ENCODE measurements at regions not wholly inside any gene's neighbourhood (a gene's known extent, or its start where the extent isn't known, plus 50 kb on each side); places are given as distances from the start of the nearest gene placed in this dataset.

DNA sequence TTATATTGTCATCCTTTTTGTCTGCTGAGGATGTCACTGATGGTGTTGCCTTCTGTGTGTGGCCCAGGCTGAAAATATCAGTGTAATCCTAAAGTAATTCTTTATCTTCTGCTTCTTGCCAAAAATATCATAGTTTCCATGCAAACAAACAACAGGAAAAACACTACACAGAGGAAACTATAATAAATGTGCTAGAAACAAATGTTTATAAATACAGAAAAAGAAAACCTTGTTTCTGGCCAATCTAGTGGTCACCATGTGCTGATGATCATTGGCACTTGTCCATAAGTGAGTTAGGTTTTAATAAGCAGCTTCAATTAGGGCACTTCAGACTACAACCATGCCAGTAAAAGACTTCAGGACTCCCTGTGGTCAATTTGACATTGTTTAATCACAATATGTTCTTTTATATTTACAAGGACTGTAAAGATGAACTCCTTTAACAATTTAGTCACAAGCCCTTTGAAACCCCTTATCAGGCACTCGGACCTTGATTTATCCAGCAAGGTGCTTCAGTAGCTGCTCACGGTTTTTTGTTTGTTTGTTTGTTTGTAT, 124.8 kb downstream of the TMTC3 start:
- Mint-ChIP-seq H3K27me3 (ENCODE audit: low read depth) (no peaks in the 10 kb centered on the region), H3K27ac (no peak overlapping the region), H3K36me3 (no peaks in the 10 kb centered on the region), H3K4me1 (no peaks in the 10 kb centered on the region), H3K4me3 (no peak overlapping the region), H3K9me3 (peaks cover 13% of the 10 kb centered on the region)
- DNase-seq (ENCODE audit: low spot score in 2 of 2, unreplicated experiment in 2 of 2): no peak
- TF ChIP-seq, protein P1, sequence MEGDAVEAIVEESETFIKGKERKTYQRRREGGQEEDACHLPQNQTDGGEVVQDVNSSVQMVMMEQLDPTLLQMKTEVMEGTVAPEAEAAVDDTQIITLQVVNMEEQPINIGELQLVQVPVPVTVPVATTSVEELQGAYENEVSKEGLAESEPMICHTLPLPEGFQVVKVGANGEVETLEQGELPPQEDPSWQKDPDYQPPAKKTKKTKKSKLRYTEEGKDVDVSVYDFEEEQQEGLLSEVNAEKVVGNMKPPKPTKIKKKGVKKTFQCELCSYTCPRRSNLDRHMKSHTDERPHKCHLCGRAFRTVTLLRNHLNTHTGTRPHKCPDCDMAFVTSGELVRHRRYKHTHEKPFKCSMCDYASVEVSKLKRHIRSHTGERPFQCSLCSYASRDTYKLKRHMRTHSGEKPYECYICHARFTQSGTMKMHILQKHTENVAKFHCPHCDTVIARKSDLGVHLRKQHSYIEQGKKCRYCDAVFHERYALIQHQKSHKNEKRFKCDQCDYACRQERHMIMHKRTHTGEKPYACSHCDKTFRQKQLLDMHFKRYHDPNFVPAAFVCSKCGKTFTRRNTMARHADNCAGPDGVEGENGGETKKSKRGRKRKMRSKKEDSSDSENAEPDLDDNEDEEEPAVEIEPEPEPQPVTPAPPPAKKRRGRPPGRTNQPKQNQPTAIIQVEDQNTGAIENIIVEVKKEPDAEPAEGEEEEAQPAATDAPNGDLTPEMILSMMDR (IDR thresholded peaks at IDR 0.05; ENCODE audit: unreplicated experiment): no peak

DNA sequence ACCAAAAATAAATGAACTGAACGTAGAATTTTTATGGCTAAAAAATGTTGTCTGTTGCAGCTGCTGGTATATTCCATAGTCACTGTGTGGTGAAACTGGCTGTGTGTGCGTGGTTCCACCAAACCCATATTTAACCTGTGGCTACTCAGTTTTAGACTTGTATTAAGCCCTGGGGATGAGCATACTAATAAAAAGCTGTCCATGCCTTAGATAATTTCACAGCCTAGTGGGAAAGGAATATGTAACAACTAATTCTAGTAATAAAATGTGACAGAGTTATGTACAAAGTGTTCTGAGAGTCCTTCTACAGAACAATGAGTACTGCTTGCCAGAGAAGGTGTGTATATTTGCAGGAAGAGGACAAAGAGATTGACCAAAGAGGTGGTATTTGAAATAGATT, 125.5 kb downstream of the TMTC3 start:
- Mint-ChIP-seq H3K27ac (no peak overlapping the region), H3K27me3 (ENCODE audit: low read depth) (no peaks in the 10 kb centered on the region), H3K36me3 (no peaks in the 10 kb centered on the region), H3K9me3 (peaks cover 13% of the 10 kb centered on the region), H3K4me1 (no peaks in the 10 kb centered on the region), H3K4me3 (no peak overlapping the region)
- TF ChIP-seq, protein P1 (IDR thresholded peaks at IDR 0.05; ENCODE audit: unreplicated experiment): no peak
- no peak for DNase-seq (ENCODE audit: low spot score in 2 of 2, unreplicated experiment in 2 of 2)

DNA sequence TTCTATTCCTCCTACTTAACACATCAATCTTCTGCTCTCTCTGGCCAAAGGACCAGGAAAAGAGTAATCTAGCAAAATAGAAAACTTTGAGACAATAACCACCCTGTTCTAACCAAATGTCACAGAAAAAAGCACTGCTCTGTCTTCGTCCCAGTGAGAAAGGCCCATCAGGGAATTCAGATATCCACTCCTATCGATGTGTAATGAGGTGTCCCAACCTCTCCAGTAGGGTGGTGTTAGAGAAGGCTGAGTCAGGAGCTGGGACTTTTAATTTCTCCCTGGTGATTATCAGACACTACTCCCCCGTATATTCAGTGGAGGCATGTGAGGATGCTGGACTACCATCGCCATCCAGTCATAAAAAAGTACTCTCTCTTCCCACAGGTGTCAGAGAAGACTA, 130.3 kb downstream of the TMTC3 start:
- Mint-ChIP-seq H3K4me3 (no peak overlapping the region), H3K36me3 (no peaks in the 10 kb centered on the region), H3K27ac (no peak overlapping the region), H3K9me3 (peaks cover 26% of the 10 kb centered on the region), H3K4me1 (no peaks in the 10 kb centered on the region), H3K27me3 (ENCODE audit: low read depth) (no peaks in the 10 kb centered on the region)
- TF ChIP-seq, protein P1 (IDR thresholded peaks at IDR 0.05; ENCODE audit: unreplicated experiment): no peak
- no peak for DNase-seq (ENCODE audit: low spot score in 2 of 2, unreplicated experiment in 2 of 2)

DNA sequence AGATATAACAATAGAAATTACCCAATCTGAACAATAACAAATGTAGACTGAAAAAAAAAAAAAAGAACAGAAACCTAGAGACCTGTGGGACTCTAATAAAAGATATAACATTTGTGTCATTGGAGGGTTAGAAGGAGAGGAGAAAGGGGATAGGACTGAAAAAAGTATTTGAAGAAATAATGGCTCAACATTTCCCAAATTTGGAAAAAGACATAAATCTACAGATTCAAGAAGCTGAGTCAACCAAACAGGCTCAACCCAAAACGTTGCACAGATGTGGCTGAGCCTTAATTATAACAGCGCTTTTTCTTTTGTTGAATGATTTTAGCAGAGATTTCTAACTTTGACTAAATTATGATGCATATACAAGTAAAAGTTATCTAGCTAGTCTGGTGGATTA, 131.3 kb downstream of the TMTC3 start:
- Mint-ChIP-seq H3K27ac (no peak overlapping the region), H3K36me3 (no peaks in the 10 kb centered on the region), H3K4me3 (no peak overlapping the region), H3K9me3 (peaks cover 30% of the 10 kb centered on the region), H3K27me3 (ENCODE audit: low read depth) (no peaks in the 10 kb centered on the region), H3K4me1 (no peaks in the 10 kb centered on the region)
- no peak for DNase-seq (ENCODE audit: low spot score in 2 of 2, unreplicated experiment in 2 of 2)
- TF ChIP-seq, protein P1 (IDR thresholded peaks at IDR 0.05; ENCODE audit: unreplicated experiment): no peak

DNA sequence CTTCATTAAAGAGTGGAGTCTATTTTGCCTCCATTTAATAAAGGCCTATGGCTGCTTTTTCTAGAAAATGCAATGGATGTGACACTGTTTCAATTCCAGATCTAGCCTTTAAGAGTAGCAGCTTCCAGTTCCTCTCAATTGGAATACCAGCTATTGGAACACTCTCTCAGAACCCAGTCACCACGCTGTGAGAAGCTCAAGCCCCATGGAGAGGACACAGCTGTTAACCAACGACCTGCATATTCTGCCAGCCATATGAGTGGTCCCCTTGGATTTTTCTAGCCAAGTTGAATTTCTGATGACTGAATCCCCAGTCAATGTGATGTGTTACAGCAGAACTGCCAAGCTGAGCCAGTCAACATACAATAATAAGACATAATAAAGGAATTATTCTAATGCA, 131.8 kb downstream of the TMTC3 start:
- H3K27ac Mint-ChIP-seq: no peak overlapping the region
- DNase-seq (ENCODE audit: low spot score in 2 of 2, unreplicated experiment in 2 of 2): no peak
- no peaks in the 10 kb centered on the region for H3K4me1 Mint-ChIP-seq
- peaks cover 30% of the 10 kb centered on the region for H3K9me3 Mint-ChIP-seq
- no peaks in the 10 kb centered on the region for H3K36me3 Mint-ChIP-seq
- no peaks in the 10 kb centered on the region for H3K27me3 Mint-ChIP-seq (ENCODE audit: low read depth)
- TF ChIP-seq, protein P1 (IDR thresholded peaks at IDR 0.05; ENCODE audit: unreplicated experiment): no peak
- no peak overlapping the region for H3K4me3 Mint-ChIP-seq
